ENCODE measurements at regions not wholly inside any gene's neighbourhood (a gene's known extent, or its start where the extent isn't known, plus 50 kb on each side); places are given as distances from the start of the nearest gene placed in this dataset.
"Not testable (repeated sequence)": the region's sequence is repeated elsewhere in the genome, so short reads cannot be mapped to it uniquely, and the experiment has no call there.

- DNase-seq (ENCODE audit: low read depth in 3 of 3, low spot score in 2 of 3), result no peak
Measured at GRCh38 chr2:53148221-53148620, 619.4 kb upstream of the CHAC2 start.

- DNase-seq (ENCODE audit: low read depth in 3 of 3, low spot score in 2 of 3), result no peak
Measured at GRCh38 chr2:53131416-53131815, 636.2 kb upstream of the CHAC2 start.

- no peak for DNase-seq (ENCODE audit: low read depth in 3 of 3, low spot score in 2 of 3)
Measured at GRCh38 chr2:53130441-53130943, 637.1 kb upstream of the CHAC2 start.

GRCh38 chr2:53129851-53130250, 637.8 kb upstream of the CHAC2 start:
- no peak for DNase-seq (ENCODE audit: low read depth in 3 of 3, low spot score in 2 of 3)

GRCh38 chr2:53127061-53127650, 640.4 kb upstream of the CHAC2 start:
- DNase-seq (ENCODE audit: low read depth in 3 of 3, low spot score in 2 of 3), result no peak

GRCh38 chr2:53114991-53115390, 652.6 kb upstream of the CHAC2 start:
- no peak for DNase-seq (ENCODE audit: low read depth in 3 of 3, low spot score in 2 of 3)

- DNase-seq (ENCODE audit: low read depth in 3 of 3, low spot score in 2 of 3), result no peak
Measured at GRCh38 chr2:53114582-53114981, 653.0 kb upstream of the CHAC2 start.

GRCh38 chr2:53112408-53112807, 655.2 kb upstream of the CHAC2 start:
- DNase-seq (ENCODE audit: low read depth in 3 of 3, low spot score in 2 of 3), result not testable (repeated sequence)

GRCh38 chr2:53111406-53111805, 656.2 kb upstream of the CHAC2 start:
- DNase-seq (ENCODE audit: low read depth in 3 of 3, low spot score in 2 of 3), result no peak

- no peak for DNase-seq (ENCODE audit: low read depth in 3 of 3, low spot score in 2 of 3)
Measured at GRCh38 chr2:53111004-53111403, 656.6 kb upstream of the CHAC2 start.

GRCh38 chr2:53108246-53108645, 659.4 kb upstream of the CHAC2 start:
- no peak for DNase-seq (ENCODE audit: low read depth in 3 of 3, low spot score in 2 of 3)

GRCh38 chr2:53104263-53104662, 663.3 kb upstream of the CHAC2 start:
- peak in 1 of 3 donors; percentile 32 for DNase-seq (ENCODE audit: low read depth in 3 of 3, low spot score in 2 of 3)

- no peak for DNase-seq (ENCODE audit: low read depth in 3 of 3, low spot score in 2 of 3)
Measured at GRCh38 chr2:53103679-53104078, 663.9 kb upstream of the CHAC2 start.

- DNase-seq (ENCODE audit: low read depth in 3 of 3, low spot score in 2 of 3), result no peak
Measured at GRCh38 chr2:53098696-53099078, 668.9 kb upstream of the CHAC2 start.

GRCh38 chr2:53096351-53096750, 671.3 kb upstream of the CHAC2 start:
- DNase-seq (ENCODE audit: low read depth in 3 of 3, low spot score in 2 of 3), result peak in 1 of 3 donors; percentile 21

GRCh38 chr2:53095664-53096063, 671.9 kb upstream of the CHAC2 start:
- DNase-seq (ENCODE audit: low read depth in 3 of 3, low spot score in 2 of 3), result no peak

GRCh38 chr2:53095227-53095626, 672.4 kb upstream of the CHAC2 start:
- DNase-seq (ENCODE audit: low read depth in 3 of 3, low spot score in 2 of 3), result no peak

- no peak for DNase-seq (ENCODE audit: low read depth in 3 of 3, low spot score in 2 of 3)
Measured at GRCh38 chr2:53093355-53093754, 674.2 kb upstream of the CHAC2 start.

GRCh38 chr2:53091183-53091582, 676.4 kb upstream of the CHAC2 start:
- no peak for DNase-seq (ENCODE audit: low read depth in 3 of 3, low spot score in 2 of 3)

GRCh38 chr2:53087874-53088461, 679.6 kb upstream of the CHAC2 start:
- no peak for DNase-seq (ENCODE audit: low read depth in 3 of 3, low spot score in 2 of 3)

- DNase-seq (ENCODE audit: low read depth in 3 of 3, low spot score in 2 of 3), result no peak
Measured at GRCh38 chr2:53087262-53087873, 680.2 kb upstream of the CHAC2 start.

GRCh38 chr2:53077413-53077812, 690.2 kb upstream of the CHAC2 start:
- DNase-seq (ENCODE audit: low read depth in 3 of 3, low spot score in 2 of 3), result no peak
